Mesodermal cell (in vitro differentiated cells): ENCODE measurements at regions not wholly inside any gene's neighbourhood (a gene's known extent, or its start where the extent isn't known, plus 50 kb on each side); places are given as distances from the start of the nearest gene placed in this dataset.

Experiments used
- H3K27ac ChIP-seq: 2 replicates; pipeline ENCODE4 v1.7.0; 2013; ENCODE audit warnings: mild to moderate bottlenecking, low read depth, low read length, moderate library complexity; ENCODE audit not compliant: severe bottlenecking
- H3K36me3 ChIP-seq: 2 replicates; pipeline ENCODE4 v1.7.1; 2013; ENCODE audit warnings: mild to moderate bottlenecking, low read length, moderate library complexity; ENCODE audit not compliant: control insufficient read depth, insufficient read depth
- H3K4me1 ChIP-seq: one replicate; pipeline ENCODE4 v1.7.1; 2013; ENCODE audit warnings: mild to moderate bottlenecking, low read length; ENCODE audit not compliant: insufficient read depth, control insufficient read depth, poor library complexity, severe bottlenecking
- H3K4me3 ChIP-seq: 2 replicates; pipeline ENCODE4 v1.7.0; 2013; ENCODE audit warnings: low read length, control low read depth, mild to moderate bottlenecking; ENCODE audit not compliant: insufficient read depth, poor library complexity, severe bottlenecking; ENCODE audit errors: extremely low read depth
- H3K9me3 ChIP-seq: 2 replicates; pipeline ENCODE4 v1.7.1; 2013; ENCODE audit warnings: mild to moderate bottlenecking, low read length, moderate library complexity; ENCODE audit not compliant: control insufficient read depth
- WGBS, 2 experiments: methylation state at CpG; one replicate each; pipeline ENCODE4 v1.1.5; 2013; ENCODE audit warnings: missing lambda C conversion rate in 2 of 2; ENCODE audit not compliant: insufficient coverage in 2 of 2; 5-methylcytosine and 5-hydroxymethylcytosine counted together

DNA sequence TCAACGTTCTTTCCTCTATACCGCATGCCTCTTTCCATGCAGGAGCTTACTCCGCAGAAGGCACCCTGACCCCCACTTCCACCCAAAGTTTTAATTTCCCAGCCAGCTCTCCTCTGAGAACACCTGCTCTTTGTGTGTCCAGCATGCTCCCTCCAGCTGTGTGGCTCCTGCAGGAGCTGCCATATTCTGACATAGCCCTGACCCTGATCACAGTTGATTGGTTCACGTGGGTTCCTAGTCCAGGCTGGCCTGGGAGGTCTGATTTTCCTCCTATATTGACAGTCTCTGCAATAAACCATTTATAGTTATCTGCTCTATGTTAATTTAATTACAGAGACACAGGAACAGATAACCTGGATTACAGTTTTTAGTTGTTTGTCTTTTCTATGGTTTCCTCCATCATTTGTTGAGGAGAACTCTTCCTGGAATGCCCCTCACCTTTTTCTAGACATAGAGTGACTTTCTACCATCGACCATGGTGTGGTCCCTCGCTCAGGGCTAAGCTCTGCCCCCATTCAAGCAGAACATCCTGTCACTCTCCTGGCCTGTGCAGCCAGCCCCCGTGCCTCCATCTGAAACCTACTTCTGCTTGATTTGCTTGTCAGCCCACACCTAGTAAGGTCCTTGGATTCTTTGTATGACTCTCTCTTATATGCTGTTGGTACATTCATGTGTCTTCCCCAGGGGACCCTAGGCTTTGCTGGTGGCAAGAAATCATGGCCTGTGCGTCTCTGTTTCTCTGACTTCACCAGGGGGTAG lies 231.5 kb downstream of the LPIN1 start:
- Histone ChIP-seq H3K9me3 (peaks cover 12% of the 10 kb centered on the region), H3K4me1 (no peaks in the 10 kb centered on the region), H3K27ac (no peak overlapping the region), H3K36me3 (no peaks in the 10 kb centered on the region), H3K4me3 (no peak overlapping the region)
- 87 to 98% methylated on average over 3 to 4 of the region's 8 CpGs for WGBS, 2 experiments

DNA sequence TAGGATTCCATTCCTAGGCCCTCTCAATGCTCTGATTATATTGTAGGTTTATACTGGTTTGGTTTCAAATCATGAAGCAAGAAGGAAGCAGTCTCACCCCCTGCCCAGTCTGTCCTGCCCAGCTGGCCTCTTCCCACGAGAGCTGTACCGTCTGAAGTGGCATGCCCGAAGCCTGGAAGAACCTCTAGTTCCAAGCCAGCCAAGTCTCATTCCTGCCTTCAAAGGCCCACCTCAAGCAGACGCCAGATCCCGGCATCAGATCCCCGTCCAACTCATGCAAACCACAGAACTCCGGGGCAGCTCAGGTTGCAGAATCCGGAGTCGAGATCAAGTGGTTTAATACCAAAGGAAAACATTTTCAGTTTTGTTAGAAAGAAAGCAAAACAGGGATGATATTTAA lies 234.4 kb downstream of the LPIN1 start:
- Histone ChIP-seq H3K27ac (no peak overlapping the region), H3K36me3 (no peaks in the 10 kb centered on the region), H3K9me3 (peaks cover 8% of the 10 kb centered on the region), H3K4me3 (no peak overlapping the region), H3K4me1 (no peaks in the 10 kb centered on the region)
- 91 to 94% methylated on average over 7 to 8 of the region's 9 CpGs for WGBS, 2 experiments

DNA sequence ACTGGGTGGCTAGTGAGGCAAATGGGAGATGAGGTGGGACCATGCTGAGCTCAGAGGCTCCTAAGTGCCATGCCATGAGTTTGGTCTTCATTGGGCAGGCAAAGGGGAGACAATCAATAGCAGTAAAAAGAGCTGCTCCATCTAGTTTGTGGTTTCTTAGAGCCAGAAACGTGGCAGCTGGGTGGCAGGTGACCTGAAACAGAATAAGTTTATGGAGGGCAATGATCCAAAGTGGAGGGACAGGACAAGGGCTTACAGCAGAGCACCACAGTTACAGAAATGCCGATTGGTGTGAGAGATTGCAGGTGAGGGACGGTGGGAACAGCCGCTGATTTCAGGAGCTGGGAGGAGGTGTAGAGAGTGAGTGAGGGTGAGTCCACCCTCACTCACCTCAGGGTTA lies 237.0 kb downstream of the LPIN1 start:
- H3K4me1 ChIP-seq: no peaks in the 10 kb centered on the region
- no peak overlapping the region for H3K4me3 ChIP-seq
- H3K9me3 ChIP-seq: peaks cover 17% of the 10 kb centered on the region
- no peaks in the 10 kb centered on the region for H3K36me3 ChIP-seq
- no peak overlapping the region for H3K27ac ChIP-seq
- WGBS, 2 experiments: 73 to 85% methylated on average over 1 to 2 of the region's 4 CpGs

DNA sequence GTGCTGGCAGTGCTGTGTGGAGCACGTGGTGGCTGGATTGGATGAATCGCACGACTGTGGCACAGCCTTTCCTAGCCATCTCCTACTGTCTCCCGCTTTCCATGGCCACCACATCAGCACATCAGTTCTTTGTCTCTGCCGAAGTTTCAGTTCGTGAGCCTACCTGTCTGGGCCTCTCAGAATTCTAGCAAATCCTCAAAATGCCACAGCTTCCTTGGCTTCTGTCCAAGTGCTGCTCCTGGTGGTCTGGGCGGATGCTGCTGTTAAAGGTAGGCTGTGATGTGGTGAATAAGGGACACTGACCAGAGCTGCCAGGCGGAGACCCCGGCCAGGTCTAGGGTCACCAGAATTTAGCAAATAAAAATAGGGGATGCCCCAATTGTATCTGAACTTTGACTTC lies 237.4 kb downstream of the LPIN1 start:
- Histone ChIP-seq H3K27ac (no peak overlapping the region), H3K9me3 (peaks cover 17% of the 10 kb centered on the region), H3K4me1 (no peaks in the 10 kb centered on the region), H3K36me3 (no peaks in the 10 kb centered on the region), H3K4me3 (no peak overlapping the region)
- WGBS, 2 experiments: 90 to 98% methylated on average over 6 to 7 of the region's 9 CpGs

DNA sequence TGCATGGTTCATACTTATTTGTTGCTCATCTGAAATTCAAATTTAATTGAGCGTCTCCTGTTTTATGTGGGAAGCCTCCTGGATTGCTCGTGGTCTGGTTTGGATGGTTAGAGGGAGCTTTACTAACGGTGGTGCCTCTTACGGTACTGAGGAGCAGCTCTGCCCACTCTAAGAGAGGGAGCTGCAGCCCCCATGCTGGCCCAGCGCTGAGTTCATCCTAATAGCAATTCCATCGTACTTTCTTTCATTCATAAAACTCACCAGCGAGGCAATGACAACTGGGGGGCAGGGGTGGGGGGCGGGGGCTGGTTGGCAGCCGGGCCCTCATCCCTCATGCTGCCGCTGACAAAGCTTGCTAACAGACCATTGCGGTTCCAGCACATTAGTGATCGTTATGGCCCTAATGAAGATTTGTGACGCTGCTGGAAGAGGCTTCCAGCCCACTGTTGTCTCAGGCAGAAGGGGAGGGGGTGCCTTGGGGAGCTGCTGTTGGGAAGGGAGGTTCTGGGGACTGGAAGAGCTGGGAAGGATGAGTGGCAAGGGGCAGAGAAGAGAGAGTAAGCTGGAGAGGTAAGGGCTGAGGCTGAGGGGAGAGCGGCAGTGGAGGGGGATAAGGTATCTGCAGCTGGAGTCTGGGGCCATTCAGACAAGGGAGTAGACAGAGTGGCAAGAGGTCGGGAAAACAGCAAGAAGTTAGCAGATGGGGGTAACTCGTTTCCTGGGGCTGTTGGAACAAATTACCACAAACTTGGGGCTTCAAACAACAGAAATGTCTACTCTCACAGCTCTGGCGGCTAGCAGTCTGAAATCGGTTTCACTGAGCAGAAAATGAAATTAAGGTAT lies 238.1 kb downstream of the LPIN1 start:
- Histone ChIP-seq H3K4me1 (no peaks in the 10 kb centered on the region), H3K36me3 (no peaks in the 10 kb centered on the region), H3K4me3 (no peak overlapping the region), H3K9me3 (peaks cover 17% of the 10 kb centered on the region), H3K27ac (no peak overlapping the region)
- WGBS, 2 experiments: 86 to 90% methylated on average over 11 to 13 of the region's 18 CpGs

DNA sequence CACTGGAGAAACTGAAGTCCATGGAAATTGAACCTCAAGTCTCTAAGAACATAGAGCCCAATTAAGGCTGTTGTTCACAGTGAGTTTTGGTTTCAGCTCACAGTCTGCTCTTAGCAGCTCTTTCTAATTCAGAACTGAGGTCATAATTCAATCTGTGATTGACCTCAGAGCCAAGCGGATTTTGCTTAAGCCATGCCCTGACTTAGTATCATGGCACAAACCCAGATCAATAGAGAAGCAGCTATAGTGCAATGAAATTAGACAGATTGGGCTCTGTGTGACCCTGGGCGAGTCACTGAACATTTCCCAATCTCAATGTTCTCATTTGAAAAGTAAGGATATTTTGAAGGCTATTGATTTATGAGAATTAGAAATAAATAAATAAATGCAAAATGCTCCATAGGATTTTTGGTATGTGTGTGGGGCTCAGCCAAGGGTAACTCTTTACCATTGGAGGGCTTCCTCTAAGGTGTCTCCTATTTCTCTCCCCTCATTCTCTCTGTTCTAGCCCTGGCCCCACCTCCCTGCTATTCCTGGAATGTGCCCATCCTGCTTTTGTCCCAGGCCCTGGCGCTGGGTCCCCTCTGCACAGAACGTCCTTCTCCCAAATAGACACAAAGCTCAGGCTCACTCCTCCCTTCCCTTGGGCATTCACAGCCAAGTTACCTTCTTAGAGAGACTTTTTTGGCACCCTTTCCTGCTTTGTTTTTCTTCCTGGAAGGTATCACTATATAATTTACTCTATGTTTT lies 239.6 kb downstream of the LPIN1 start:
- Histone ChIP-seq H3K36me3 (no peaks in the 10 kb centered on the region), H3K27ac (no peak overlapping the region), H3K9me3 (peaks cover 17% of the 10 kb centered on the region), H3K4me3 (no peak overlapping the region), H3K4me1 (no peaks in the 10 kb centered on the region)
- WGBS, 2 experiments: 66 to 100% methylated on average over 3 of the region's 4 CpGs

DNA sequence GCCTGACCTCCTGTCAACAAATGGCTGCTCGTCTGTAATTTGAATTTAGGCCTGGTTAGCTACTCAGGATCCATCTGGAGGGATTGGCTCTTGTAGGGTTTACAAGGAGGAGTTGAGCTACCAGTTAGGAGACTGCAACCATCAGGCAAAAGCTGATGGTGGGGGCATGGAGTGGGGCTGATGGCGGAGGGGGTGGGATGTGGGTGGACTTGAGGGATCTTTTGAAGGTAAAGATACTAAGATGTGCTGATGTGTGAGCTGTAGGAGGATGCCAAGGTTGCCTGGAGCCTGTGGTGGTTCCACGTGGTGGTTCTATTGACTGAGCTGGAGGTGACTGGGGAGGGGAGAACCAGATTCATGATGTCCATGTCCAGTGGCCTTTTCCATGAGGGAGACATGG lies 240.7 kb downstream of the LPIN1 start:
- Histone ChIP-seq H3K9me3 (peaks cover 14% of the 10 kb centered on the region), H3K27ac (no peak overlapping the region), H3K4me1 (no peaks in the 10 kb centered on the region), H3K4me3 (no peak overlapping the region), H3K36me3 (no peaks in the 10 kb centered on the region)
- 92 to 100% methylated on average over 2 to 3 of the region's 3 CpGs for WGBS, 2 experiments

DNA sequence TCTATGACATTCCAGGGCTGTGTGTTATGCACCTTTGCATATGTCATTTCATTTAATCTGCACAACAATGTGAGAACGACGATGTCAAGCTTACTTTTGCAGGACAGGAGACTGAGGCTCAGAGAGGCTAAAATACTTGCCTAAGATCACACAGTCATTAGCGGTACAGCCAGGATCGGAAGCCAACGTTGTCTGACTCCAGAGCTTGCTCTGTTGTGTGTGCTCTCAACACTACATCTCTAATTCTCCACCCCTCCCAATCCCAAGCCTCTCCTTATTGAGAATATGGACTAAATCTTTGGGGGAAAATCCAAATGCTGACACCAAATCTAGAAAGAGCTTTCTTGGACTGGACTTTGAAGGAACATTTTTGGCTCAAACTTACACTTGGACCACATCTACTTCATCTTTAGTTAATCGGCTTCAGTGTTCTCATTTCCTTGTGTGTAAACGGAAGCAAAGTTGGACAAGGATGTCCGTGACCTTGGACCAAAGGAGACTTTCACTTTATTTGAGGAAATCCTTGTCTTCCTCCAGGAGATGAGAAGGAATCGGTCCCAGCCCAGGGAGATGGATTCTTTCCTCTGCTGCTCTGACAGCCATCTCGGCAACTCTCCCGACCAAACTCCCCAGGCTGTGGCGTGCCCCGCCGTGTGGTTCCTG lies 242.4 kb downstream of the LPIN1 start:
- WGBS, 2 experiments: 86 to 90% methylated on average over 5 to 9 of the region's 14 CpGs
- Histone ChIP-seq H3K36me3 (no peaks in the 10 kb centered on the region), H3K4me3 (no peak overlapping the region), H3K4me1 (no peaks in the 10 kb centered on the region), H3K27ac (no peak overlapping the region), H3K9me3 (peaks cover 10% of the 10 kb centered on the region)

DNA sequence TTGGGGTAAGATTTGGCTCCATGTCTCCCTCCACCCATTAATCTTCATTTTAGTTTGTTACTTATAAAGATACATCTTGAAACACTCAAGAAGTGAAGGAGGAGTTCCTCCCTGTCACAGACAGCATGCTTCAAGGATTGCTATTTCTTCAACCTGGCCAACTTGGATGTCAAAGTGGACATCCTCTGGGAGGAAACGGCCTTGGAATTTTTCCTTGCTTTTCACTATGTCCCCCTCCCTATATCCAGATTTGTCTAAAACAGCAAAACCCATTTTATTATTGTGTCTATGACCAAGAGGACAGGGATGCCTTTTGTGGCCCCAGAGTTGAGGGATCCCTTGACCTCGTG lies 242.9 kb downstream of the LPIN1 start:
- peaks cover 10% of the 10 kb centered on the region for H3K9me3 ChIP-seq
- no peak overlapping the region for H3K4me3 ChIP-seq
- no peak overlapping the region for H3K27ac ChIP-seq
- H3K4me1 ChIP-seq: no peaks in the 10 kb centered on the region
- 100% methylated on average over 1 to 2 of the region's 2 CpGs for WGBS, 2 experiments
- H3K36me3 ChIP-seq: no peaks in the 10 kb centered on the region

DNA sequence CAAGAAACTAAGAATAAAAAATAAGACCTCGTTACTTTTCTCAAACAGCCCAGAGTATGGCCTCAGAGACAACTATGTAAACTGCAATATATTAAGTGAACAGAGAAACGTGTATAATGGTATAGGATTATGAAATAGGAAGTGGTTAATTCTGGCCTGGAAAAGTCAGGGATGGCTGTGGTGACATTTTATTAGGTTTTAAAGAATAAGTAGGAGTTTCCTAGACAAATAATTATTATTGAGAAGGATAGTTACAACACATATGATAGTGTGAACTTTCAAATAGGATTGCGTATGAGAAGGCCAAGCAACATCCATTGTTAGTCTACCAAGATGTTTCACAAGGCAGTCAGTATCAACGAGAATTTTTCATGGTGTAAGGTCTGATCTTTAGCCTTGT lies 244.1 kb downstream of the LPIN1 start:
- WGBS, 2 experiments: 89 to 100% methylated on average over 1 to 2 of the region's 4 CpGs

More for the DNA sequence above, 244.1 kb downstream of the LPIN1 start:
- H3K4me3 ChIP-seq: no peak overlapping the region
- no peak overlapping the region for H3K27ac ChIP-seq
- no peaks in the 10 kb centered on the region for H3K4me1 ChIP-seq
- H3K36me3 ChIP-seq: no peaks in the 10 kb centered on the region
- H3K9me3 ChIP-seq: peaks cover 10% of the 10 kb centered on the region
